Activated CD4-positive, alpha-beta T cell treated with anti-CD3 and anti-CD28 coated beads, Interleukin-2, Interleukin-6, amounts not matched to agents 100 ng/mL and 50 ng/mL, durations not matched to agents 16 hours and 8 hours (primary cell): ENCODE measurements at regions not wholly inside any gene's neighbourhood (a gene's known extent, or its start where the extent isn't known, plus 50 kb on each side); places are given as distances from the start of the nearest gene placed in this dataset.
"Not testable (repeated sequence)": the region's sequence is repeated elsewhere in the genome, so short reads cannot be mapped to it uniquely, and the experiment has no call there.

Source experiments
- DNase-seq: peaks from one replicate; pipeline ENCODE4 v3.0.0-alpha.2; 2020

DNA sequence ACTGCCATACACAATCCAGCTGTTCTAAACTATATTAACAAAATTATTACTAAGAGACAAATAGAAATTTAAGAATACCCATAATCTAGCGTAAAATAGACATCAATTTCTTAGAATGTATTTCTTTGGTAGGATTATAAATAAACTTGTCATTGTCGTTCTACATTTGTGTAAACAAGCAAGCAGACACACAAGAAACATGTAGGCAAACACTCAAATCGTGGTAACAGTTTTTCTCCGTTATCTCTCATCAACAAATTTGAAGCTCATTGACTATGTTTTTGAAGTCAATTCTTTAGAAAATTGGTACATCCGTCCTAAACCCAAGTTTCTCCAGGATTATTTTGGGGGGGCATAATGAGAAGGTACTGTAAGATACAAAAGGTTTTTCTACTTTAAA lies 832.2 kb downstream of the DTWD2 start:
- DNase-seq: no peak

DNA sequence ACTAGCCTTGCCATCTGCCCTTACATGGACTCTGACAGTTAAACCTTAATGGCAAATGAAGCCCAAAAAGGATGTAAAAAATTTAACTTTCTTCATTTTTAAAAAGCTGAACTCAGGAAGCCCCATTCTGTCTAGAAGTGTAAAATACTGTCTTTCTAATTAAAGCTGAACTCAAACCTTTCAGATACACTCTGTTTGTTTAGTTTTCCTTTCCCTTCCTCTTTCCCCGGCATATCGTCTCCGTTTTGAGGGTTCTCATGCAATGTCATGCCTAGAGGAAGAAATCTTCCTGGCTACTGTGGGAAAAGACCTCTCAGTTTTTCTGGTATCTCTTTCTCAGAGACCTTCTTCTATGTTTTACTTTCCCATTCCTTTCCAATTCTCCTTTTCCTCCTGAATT lies 841.5 kb downstream of the DTWD2 start:
- DNase-seq: no peak

DNA sequence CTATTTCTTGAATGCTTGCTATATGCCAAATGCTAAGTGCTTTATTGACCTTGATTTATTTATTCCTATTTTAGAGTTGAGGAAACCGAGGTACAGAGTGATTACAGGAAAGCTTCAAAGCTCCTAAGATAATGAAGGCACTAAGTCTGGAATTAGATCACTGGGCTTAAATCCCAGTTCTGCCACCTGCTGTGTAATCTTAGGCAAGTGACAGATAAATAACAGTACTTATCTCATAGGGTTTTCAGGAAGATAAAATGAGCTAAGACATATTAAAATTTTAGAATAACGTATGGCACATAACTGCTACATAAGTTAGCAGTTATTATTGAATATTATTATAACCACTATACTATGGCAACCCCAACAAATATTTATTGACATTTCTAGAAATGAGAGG lies 843.8 kb downstream of the DTWD2 start:
- DNase-seq: no peak

DNA sequence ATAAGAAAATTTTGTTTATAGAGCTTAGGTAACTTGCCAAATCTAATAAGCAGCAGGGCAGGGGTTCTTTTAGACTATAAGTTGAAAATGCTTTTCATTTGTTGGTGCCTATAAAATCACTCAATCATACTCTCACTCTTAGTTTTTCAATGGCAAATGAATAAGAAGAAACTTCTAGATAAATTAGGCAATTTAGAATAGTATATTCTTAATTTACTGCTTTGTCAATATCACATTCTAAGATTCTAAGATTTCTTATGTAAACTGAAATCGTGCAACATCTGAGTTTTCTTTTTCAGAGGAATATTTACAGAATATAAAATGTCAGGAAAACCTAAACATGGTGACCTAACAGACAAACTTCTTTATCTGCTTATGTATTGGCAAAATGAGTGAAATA lies 849.0 kb downstream of the DTWD2 start:
- DNase-seq: no peak

DNA sequence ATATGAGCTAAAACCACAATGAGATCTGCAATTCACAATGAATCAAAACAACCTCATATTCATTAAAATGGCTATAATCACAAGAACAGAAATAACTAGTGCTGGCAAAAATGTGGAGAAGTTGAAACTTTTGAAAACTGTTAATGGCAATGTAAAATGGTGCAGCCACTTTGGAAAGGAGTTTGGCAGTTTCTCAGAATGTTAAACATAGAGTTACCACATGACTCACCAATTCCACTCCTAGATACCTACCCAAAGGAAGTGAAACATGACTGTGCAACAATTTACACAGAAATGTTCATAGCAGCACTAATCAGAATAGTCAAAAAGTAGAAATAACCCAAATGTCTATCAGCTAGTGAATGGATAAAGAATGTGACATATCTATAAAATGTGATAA lies 862.2 kb downstream of the DTWD2 start:
- peak; percentile 7 for DNase-seq

DNA sequence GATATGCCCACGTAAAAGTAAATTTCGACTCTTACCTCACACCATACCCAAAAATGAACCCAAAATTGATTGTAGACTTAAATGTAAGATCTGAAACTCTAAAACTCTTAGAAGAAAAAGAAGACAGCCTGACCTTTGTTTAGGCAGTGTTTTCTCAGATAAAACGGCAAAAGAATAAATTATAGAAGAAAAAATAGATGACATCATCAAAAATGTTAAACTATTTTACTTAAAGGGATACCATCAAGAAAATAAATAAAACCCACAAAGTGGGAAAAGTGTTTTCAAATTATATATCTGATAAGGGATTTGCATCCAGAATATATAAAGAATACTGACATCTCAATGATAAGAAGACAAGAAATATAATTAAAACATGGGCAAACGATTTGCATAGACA lies 862.7 kb downstream of the DTWD2 start:
- DNase-seq: no peak

DNA sequence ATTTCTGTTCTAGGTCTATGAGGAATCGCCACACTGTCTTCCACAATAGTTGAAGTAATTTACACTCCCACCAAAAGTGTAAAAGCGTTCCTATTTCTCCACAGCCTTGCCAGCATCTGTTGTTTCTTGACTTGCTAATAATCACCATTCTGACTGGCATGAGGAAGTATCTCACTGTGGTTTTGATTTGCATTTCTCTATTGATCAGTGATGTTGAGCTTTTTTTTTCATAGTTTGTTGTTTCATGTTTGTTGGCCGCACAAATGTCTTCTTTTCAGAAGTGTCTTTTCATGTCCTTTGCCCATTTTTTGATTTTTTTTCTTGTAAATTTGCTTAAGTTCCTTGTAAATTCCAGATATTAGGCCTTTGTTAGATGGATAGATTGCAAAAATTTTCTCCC lies 867.1 kb downstream of the DTWD2 start:
- no peak for DNase-seq

DNA sequence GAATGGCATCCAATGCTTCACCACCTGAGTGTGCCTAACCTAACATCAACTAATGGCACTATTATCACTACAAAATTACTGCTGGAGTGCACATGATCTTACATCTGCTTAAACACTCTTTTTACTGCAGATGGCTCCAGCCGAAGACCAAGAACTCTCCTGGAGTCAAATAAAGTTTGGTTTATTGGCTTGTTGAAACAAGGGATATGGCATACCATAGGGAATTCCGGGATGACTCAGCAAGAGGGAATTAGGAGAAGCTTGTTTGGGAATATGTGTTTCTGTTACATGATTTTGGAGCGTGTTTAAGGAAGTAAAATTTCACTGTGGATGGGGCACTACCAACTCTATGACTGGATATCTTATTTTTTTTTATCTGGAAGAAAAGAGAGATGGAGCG lies 872.6 kb downstream of the DTWD2 start:
- DNase-seq: no peak

DNA sequence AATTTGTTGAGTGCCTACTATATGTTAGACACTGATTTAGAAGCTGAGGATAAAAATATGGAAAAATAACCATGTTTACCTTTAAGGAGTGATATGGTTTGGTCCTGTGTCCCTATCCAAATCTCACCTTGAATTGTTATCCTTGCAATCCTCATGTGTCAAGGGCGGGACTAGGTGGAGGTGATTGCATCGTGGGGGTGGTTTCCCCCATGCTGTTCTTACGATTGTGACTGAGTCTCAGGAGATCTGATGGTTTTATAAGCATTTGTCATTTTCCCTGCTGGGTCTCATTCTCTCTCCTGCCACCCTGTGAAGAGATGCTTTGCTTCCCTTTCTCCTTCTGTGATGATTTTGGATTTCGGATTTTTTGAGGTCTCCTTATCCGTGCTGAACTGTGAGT lies 876.4 kb downstream of the DTWD2 start:
- DNase-seq: no peak

DNA sequence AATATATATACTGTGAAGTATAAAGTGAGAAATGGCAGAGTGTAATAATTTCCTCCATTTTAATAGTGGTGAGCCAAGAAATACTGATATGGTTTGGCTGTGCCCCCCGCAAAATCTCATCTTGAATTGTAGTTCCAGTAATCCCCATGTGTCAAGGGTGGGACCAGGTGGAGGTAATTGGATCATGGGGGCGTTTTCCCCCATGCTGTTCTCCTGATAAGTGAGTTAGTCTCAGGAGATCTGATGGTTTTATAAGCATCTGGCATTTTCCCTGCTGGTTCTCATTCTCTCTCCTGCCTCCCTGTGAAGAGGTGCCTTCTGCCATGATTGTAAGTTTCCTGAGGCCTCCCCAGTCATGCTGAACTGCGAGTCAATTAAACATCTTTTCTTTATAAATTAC lies 881.1 kb downstream of the DTWD2 start:
- not testable (repeated sequence) for DNase-seq

DNA sequence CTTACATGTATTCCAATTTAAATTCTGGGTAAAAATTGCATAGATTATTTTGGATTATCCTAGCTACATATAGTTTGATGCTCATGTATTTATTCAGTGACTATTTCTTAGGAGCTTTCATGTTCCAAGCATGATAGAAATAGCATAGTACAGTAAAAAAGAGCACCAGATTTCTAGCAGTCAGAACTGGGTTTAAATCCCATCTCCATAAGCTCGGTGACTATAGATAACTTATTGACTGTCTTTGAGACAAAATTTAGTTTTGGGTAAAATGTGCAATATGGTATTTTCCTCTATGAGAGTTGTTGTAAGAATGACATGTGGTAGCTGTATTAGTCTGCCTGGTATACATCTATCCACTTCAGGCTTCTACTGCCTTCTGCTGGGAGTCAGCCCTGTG lies 889.6 kb downstream of the DTWD2 start:
- no peak for DNase-seq

DNA sequence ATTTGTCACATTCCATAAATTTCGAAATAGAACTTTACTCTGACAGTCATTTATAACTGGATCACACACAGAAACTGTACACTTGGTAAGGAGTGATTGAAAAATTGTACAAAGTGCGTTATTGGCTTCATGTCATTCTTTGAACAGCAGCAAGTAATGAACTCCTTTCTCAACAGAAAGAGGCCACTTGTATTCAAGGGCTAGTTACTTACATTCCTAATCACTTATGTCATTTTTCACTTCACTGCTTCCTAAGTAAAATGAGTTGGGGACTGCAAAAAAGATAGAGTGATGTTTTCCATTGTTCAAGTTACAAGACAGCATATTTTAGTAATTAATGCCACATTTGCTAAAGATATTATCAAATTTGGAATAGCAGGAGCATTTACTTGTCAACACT lies 893.2 kb downstream of the DTWD2 start:
- no peak for DNase-seq

DNA sequence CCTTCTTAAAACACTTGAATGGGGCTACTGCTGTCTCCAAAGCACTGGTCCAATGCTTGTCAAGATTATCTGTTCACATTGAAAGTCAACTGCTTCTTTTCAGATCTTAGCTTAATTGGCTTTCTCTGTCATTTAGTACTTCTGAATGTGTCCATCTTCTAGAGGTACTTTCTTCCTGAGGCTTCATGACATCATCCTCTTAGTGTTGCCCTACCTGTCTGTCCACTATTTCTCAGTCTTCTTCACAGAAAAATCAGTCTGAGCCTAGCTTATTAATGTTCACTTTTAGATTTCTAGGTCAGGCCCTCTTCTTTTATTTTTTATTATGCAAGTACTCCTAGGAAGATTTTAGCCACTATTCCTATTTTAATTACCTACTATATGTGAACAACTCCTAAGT lies 899.9 kb downstream of the DTWD2 start:
- no peak for DNase-seq

DNA sequence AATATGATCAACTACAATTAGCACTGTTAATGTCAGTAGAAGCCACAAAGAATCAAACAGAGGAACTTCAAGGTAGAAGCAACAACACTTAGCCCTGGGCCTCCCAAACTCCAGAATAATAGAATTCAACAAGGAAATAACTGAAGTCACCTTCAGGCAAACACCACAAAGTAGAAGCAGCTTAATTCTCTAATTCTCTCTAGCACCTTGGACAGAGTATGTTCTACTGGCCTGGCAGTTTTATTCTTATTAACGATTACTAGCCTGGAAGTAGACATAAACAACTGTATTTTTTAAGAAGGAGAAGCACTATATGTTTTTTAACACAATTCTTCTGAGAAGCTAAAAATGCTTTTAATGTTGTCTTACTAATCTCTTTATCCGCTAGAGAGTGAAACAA lies 911.9 kb downstream of the DTWD2 start:
- DNase-seq: no peak

DNA sequence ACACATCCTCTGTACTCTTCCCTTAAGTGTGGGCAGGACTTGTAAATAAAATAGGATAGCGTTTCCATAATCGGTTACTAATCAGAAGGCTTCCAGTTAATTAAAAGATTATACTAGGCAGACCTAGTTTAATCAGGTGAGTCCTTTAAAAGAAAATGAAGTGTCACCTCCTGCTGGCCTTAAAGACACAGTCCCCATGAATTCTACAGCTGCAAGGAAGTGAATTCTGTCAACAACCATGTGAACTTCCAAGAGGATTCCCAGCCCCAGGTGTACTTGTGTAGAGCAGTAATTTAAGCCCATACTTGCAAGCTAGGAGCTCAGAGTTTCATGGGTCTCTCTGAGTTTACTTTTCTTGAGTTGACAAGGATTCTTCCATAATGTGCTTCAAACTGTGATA lies 918.3 kb downstream of the DTWD2 start:
- no peak for DNase-seq

DNA sequence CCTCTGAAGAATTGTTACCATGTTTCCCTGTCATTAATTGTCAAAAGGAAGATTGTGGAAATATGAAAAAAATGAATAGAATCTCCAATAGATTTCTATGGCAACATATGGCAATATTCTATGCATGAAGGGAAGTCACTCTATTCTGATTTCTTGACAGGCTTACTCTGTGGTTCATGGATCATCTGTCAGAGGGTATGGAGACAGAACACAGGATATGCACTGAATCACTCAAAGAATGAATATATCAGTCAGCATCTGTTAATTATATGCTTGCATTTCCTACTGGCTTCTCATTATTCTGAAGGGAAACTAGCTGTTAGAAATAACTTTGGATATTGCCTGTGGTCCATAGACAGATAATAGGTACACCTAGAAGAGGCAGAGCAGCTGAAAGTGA lies 918.9 kb downstream of the DTWD2 start:
- no peak for DNase-seq

DNA sequence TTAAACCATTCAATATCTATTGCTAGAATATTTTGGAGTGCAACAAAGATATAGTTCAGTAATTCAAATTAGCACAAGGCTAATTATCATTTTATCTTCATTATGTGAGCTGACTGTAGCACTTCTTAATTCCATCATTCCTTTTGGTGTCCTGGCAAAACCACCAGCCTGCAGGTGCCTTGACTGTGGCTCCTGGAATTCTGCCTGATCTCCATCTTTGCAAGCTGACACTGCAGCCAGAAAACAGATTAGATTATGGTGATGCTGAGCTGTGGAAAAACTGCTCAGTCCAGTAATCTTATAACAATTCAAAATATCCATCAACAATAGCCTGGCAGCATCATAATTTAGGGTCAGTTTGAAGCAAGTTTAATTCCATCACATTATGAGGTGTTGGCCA lies 919.5 kb downstream of the DTWD2 start:
- DNase-seq: no peak

DNA sequence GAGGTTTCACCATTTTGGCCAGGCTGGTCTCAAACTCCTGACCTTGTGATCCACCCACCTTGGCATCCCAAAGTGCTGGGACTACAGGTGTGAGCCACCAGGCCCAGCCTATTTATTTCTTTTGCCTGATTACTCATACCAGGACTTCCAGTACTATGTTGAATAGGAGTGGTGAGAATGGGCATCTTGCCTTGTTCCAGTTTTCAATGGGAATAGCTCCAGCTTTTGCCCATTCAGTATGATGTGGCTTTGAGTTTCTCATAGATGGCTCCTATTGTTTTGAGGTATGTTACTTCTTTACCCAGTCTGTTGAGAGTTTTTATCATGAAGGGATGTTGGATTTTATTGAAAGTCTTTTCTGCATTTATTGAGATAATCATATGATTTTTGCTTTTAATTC lies 924.5 kb downstream of the DTWD2 start:
- not testable (repeated sequence) for DNase-seq

DNA sequence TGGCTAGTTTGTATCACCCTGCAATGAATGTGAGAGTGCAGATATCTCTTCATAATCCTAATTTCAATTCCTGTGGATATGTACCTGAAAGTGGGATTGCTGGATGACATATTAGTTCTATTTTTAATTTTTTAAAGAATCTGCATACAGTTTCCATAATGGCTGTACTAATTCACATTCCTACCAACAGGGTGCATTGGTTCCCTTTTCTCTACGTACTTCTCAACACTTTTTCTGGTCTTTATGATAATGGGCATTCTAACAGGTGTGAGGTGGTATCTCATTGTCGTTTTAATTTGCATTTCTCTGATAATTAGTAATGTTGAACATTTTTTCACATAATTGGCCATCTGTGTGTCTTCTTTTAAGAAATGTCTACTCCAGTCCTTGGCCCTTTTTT lies 927.5 kb downstream of the DTWD2 start:
- no peak for DNase-seq

DNA sequence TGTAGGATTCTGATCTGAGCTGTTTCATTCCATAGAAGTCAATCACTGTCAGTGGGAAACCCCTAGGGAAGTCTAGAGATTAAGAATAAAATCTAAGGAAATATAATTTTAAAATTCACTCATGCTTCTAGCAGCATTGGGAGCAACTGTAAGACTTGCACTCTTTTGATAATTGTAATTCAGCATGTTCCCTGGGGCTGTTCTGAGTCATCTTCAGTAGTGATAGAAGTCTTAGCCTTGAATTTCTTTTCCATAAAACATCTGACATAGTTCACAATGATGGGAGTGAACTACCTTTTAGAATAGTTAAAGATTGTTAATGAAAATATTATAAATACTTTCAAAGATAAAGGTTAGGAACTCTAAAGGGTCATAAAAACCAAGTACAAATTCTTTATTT lies 935.8 kb downstream of the DTWD2 start:
- no peak for DNase-seq

DNA sequence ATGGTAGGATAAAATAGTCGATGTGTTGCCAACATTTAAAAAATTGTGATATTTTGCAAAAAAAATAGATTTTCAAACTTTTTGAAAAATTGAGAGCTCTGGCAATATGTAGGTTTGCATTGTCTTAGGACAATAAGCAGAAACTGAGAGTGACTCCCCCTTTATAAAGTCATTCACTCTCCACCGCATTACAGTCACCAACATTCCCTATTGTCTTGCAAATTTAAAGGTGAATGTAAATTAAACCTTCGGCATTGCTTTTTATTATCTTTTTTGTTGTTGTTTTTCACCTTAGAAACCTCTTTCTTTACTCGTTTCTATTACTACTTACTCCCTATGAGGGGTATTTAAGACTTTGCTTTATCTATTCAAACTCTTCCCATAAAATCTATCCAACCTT lies 944.2 kb downstream of the DTWD2 start:
- no peak for DNase-seq

DNA sequence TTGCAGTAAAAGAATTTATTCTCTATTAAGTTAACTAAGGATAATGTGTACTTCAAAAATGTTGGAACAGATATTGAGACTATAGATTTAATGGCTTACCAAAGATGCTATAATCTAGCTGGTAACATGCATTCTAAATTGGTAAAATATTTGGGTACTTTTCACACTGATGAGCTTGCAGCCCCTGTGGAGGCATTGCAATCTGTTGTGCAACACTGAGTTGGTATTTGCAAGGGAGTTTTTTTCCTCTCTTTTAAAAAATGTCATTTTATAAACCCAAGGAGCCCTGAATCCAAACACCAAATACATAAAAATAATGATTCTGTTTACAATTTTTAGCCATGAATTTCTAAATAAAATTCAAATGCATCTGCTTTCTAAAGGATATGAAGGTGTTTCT lies 944.8 kb downstream of the DTWD2 start:
- no peak for DNase-seq

DNA sequence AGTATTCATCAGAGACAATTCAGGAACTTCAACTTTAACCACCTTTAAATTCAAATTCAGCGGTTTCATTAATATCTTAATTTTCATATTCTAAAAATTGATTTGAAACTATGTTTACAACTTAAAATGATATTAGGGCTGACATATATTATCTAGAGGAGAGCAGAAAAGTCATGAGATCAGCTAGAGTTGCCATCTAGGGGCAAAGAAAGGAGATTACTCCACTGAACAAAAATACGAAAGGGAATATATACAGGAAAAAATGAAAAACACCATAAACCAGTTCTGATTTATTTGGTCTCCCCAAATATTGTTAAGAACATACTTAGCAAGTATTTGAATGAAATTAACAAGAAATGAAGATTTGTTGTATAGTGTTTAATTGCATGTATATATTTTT lies 946.3 kb downstream of the DTWD2 start:
- DNase-seq: no peak

DNA sequence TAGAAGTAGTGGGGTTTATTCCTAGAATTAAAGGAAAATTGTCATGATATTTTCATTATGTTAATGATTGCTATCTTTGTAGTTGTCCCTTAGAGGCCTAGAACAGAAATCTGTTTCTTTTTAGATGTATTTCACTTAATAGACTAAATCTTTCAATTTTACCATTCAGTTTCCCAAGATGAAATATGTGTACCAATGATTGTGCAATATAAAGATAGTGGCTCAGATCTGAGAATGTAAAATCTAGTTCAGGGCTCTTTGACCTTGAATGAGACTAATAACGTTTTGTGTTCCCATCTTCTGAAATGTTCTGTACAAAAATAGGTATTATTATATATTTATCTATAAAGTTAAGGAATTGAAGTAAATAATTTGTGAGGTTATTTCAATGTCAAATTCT lies 947.9 kb downstream of the DTWD2 start:
- DNase-seq: no peak

DNA sequence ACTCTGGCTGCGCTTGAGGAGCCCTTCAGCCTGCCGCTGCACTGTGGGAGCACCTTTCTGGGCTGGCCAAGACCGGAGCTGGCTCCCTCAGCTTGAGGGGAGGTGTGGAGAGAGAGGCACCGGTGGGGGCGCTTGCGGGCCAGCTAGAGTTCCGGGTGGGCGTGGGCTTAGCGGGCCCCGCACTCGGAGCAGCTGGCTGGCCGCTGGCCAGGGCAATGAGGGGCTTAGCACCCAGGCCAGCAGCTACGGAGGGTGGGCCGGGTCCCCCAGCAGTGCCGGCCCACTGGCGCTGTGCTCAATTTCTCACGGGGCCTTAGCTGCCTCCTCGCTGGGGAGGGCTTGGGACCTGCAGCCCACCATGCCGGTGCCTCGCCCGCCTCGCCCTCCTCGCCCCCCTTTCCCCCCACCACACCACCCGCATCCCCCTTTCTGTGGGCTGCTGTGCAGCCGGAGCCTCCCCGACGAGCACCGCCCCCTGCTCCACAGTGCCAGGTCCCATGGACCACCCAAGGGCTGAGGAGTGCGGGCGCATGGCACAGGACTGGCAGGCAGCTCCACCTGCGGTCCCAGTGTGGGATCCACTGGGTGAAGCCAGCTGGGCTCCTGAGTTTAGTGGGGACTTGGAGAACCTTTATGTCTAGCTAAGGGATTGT lies 954.5 kb downstream of the DTWD2 start:
- no peak for DNase-seq

DNA sequence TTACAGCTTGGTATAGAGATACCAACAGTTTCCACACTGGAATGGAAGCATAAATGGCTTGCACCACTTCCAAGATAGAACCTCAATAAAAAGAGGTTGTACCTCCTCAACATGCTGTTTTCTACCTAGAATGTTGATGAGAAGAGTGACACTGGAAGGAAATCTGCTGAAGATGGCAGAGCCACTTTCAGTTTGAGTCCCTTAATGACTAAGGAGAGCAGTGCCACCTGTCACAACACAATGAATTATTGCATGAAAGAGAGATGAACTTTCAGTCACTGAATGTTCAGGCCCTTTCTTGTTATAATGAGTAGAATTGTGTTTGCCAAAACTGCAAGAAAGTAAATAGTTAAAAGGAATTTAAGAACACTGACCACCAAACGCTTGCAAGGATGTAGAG lies 958.5 kb downstream of the DTWD2 start:
- DNase-seq: no peak
